ENCODE measurements at regions not wholly inside any gene's neighbourhood (a gene's known extent, or its start where the extent isn't known, plus 50 kb on each side); places are given as distances from the start of the nearest gene placed in this dataset.

DNA sequence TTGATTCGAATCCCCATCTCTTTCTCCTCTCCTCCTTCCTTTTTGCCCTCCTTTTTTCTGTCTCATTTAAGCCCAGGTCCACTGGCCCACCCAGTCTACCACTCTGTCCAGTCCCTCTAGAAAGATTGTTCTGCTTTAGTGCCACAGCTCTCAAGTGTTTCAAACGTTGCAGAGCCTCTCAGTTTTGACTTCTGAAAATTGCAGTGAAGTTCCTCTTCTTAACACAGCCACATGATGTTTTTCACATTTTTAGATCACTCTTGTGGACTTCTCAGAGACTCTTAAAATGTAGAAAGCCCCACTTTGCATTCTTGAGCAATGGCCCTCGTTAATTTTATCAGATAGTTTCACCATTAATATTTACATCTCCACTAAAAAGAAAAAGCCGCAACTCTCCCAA lies 253.1 kb downstream of the HAPSTR1 start:
- TF ChIP-seq CTCF (IDR thresholded peaks at IDR 0.05; ENCODE audit: low read depth, low read length), result no peak
- no peak for TF ChIP-seq MYC (IDR thresholded peaks at IDR 0.05; ENCODE audit: low read depth, low read length)
- no peak for TF ChIP-seq POLR2A (IDR thresholded peaks at IDR 0.05; ENCODE audit: extremely low read depth, insufficient read length)

Measured in NB4 (cell line).